ENCODE measurements at regions not wholly inside any gene's neighbourhood (a gene's known extent, or its start where the extent isn't known, plus 50 kb on each side); places are given as distances from the start of the nearest gene placed in this dataset.

- no peaks in the 10 kb centered on the region for H3K36me3 Mint-ChIP-seq
- H3K4me1 Mint-ChIP-seq (ENCODE audit: low read depth in 2 of 2): no peaks in the 10 kb centered on the region
- DNase-seq (ENCODE audit: low spot score) (no peak), ATAC-seq (no peak)
- H3K27ac Mint-ChIP-seq: no peak overlapping the region
- no peaks in the 10 kb centered on the region for H3K9me3 Mint-ChIP-seq
- no peaks in the 10 kb centered on the region for H3K27me3 Mint-ChIP-seq
- H3K4me3 Mint-ChIP-seq: no peak overlapping the region
Measured at GRCh38 chr20:39638731-39639130, 676.6 kb downstream of the DHX35 start.

GRCh38 chr20:39633689-39634088 lies 671.5 kb downstream of the DHX35 start:
- Mint-ChIP-seq H3K4me3 (no peak overlapping the region), H3K27ac (no peak overlapping the region), H3K9me3 (no peaks in the 10 kb centered on the region), H3K36me3 (no peaks in the 10 kb centered on the region), H3K4me1 (ENCODE audit: low read depth in 2 of 2) (no peaks in the 10 kb centered on the region), H3K27me3 (no peaks in the 10 kb centered on the region)
- ATAC-seq (no peak), DNase-seq (ENCODE audit: low spot score) (no peak)

- no peak for ATAC-seq
- H3K4me3 Mint-ChIP-seq: no peak overlapping the region
- H3K4me1 Mint-ChIP-seq (ENCODE audit: low read depth in 2 of 2): no peaks in the 10 kb centered on the region
Measured at GRCh38 chr20:39632757-39633156, 670.6 kb downstream of the DHX35 start.

GRCh38 chr20:39632176-39632575 lies 670.0 kb downstream of the DHX35 start:
- no peak for ATAC-seq
- Mint-ChIP-seq H3K36me3 (no peaks in the 10 kb centered on the region), H3K27ac (no peak overlapping the region), H3K27me3 (no peaks in the 10 kb centered on the region), H3K4me1 (ENCODE audit: low read depth in 2 of 2) (no peaks in the 10 kb centered on the region), H3K9me3 (no peaks in the 10 kb centered on the region), H3K4me3 (no peak overlapping the region)
- no peak for DNase-seq (ENCODE audit: low spot score)

More at GRCh38 chr20:39632757-39633156, 670.6 kb downstream of the DHX35 start:
- no peaks in the 10 kb centered on the region for H3K36me3 Mint-ChIP-seq
- no peak overlapping the region for H3K27ac Mint-ChIP-seq
- H3K9me3 Mint-ChIP-seq: no peaks in the 10 kb centered on the region
- no peak for DNase-seq (ENCODE audit: low spot score)
- H3K27me3 Mint-ChIP-seq: no peaks in the 10 kb centered on the region

- Mint-ChIP-seq H3K36me3 (no peaks in the 10 kb centered on the region), H3K27me3 (no peaks in the 10 kb centered on the region), H3K27ac (no peak overlapping the region), H3K9me3 (no peaks in the 10 kb centered on the region), H3K4me1 (ENCODE audit: low read depth in 2 of 2) (no peaks in the 10 kb centered on the region), H3K4me3 (no peak overlapping the region)
- DNase-seq (ENCODE audit: low spot score) (no peak), ATAC-seq (no peak)
Measured at GRCh38 chr20:39631557-39631956, 669.4 kb downstream of the DHX35 start.

- H3K4me3 Mint-ChIP-seq: no peak overlapping the region
- no peaks in the 10 kb centered on the region for H3K9me3 Mint-ChIP-seq
Measured at GRCh38 chr20:39630215-39630908, 668.2 kb downstream of the DHX35 start.

GRCh38 chr20:39627765-39628164 lies 665.6 kb downstream of the DHX35 start:
- DNase-seq (ENCODE audit: low spot score) (no peak), ATAC-seq (no peak)
- no peaks in the 10 kb centered on the region for H3K4me1 Mint-ChIP-seq (ENCODE audit: low read depth in 2 of 2)
- no peaks in the 10 kb centered on the region for H3K9me3 Mint-ChIP-seq
- no peaks in the 10 kb centered on the region for H3K27me3 Mint-ChIP-seq
- no peak overlapping the region for H3K27ac Mint-ChIP-seq
- no peak overlapping the region for H3K4me3 Mint-ChIP-seq
- H3K36me3 Mint-ChIP-seq: no peaks in the 10 kb centered on the region

More at GRCh38 chr20:39630215-39630908, 668.2 kb downstream of the DHX35 start:
- Mint-ChIP-seq H3K4me1 (ENCODE audit: low read depth in 2 of 2) (no peaks in the 10 kb centered on the region), H3K27me3 (no peaks in the 10 kb centered on the region), H3K27ac (no peak overlapping the region), H3K36me3 (no peaks in the 10 kb centered on the region)
- ATAC-seq (no peak), DNase-seq (ENCODE audit: low spot score) (no peak)

- ATAC-seq (no peak), DNase-seq (ENCODE audit: low spot score) (no peak)
- Mint-ChIP-seq H3K9me3 (no peaks in the 10 kb centered on the region), H3K27me3 (no peaks in the 10 kb centered on the region), H3K4me1 (ENCODE audit: low read depth in 2 of 2) (no peaks in the 10 kb centered on the region), H3K4me3 (no peak overlapping the region), H3K36me3 (no peaks in the 10 kb centered on the region), H3K27ac (no peak overlapping the region)
Measured at GRCh38 chr20:39624316-39624715, 662.2 kb downstream of the DHX35 start.

GRCh38 chr20:39623584-39624234 lies 661.6 kb downstream of the DHX35 start:
- Mint-ChIP-seq H3K27ac (no peak overlapping the region), H3K4me1 (ENCODE audit: low read depth in 2 of 2) (no peaks in the 10 kb centered on the region), H3K27me3 (no peaks in the 10 kb centered on the region), H3K9me3 (no peaks in the 10 kb centered on the region), H3K4me3 (no peak overlapping the region), H3K36me3 (no peaks in the 10 kb centered on the region)
- no peak for DNase-seq (ENCODE audit: low spot score)
- no peak for ATAC-seq

GRCh38 chr20:39619271-39619785 lies 657.2 kb downstream of the DHX35 start:
- Mint-ChIP-seq H3K27me3 (no peaks in the 10 kb centered on the region), H3K4me3 (no peak overlapping the region), H3K27ac (no peak overlapping the region), H3K36me3 (no peaks in the 10 kb centered on the region), H3K9me3 (peaks cover 4% of the 10 kb centered on the region), H3K4me1 (ENCODE audit: low read depth in 2 of 2) (no peaks in the 10 kb centered on the region)
- no peak for ATAC-seq
- DNase-seq (ENCODE audit: low spot score): no peak

GRCh38 chr20:39611901-39612300 lies 649.8 kb downstream of the DHX35 start:
- Mint-ChIP-seq H3K4me1 (ENCODE audit: low read depth in 2 of 2) (no peaks in the 10 kb centered on the region), H3K27ac (no peak overlapping the region), H3K4me3 (no peak overlapping the region), H3K36me3 (no peaks in the 10 kb centered on the region), H3K9me3 (peaks cover 15% of the 10 kb centered on the region), H3K27me3 (no peaks in the 10 kb centered on the region)
- ATAC-seq: no peak
- no peak for DNase-seq (ENCODE audit: low spot score)

GRCh38 chr20:39607141-39607540 lies 645.0 kb downstream of the DHX35 start:
- H3K36me3 Mint-ChIP-seq: no peaks in the 10 kb centered on the region
- no peak overlapping the region for H3K27ac Mint-ChIP-seq
- DNase-seq (ENCODE audit: low spot score) (no peak), ATAC-seq (no peak)
- H3K9me3 Mint-ChIP-seq: peaks cover 9% of the 10 kb centered on the region
- H3K4me3 Mint-ChIP-seq: no peak overlapping the region
- no peaks in the 10 kb centered on the region for H3K27me3 Mint-ChIP-seq
- no peaks in the 10 kb centered on the region for H3K4me1 Mint-ChIP-seq (ENCODE audit: low read depth in 2 of 2)

- ATAC-seq (no peak), DNase-seq (ENCODE audit: low spot score) (no peak)
- Mint-ChIP-seq H3K27me3 (no peaks in the 10 kb centered on the region), H3K4me1 (ENCODE audit: low read depth in 2 of 2) (no peaks in the 10 kb centered on the region), H3K27ac (no peak overlapping the region), H3K9me3 (peaks cover 9% of the 10 kb centered on the region), H3K4me3 (no peak overlapping the region), H3K36me3 (no peaks in the 10 kb centered on the region)
Measured at GRCh38 chr20:39605908-39606307, 643.8 kb downstream of the DHX35 start.

GRCh38 chr20:39605361-39605760 lies 643.2 kb downstream of the DHX35 start:
- no peaks in the 10 kb centered on the region for H3K36me3 Mint-ChIP-seq
- no peak overlapping the region for H3K4me3 Mint-ChIP-seq
- H3K27ac Mint-ChIP-seq: no peak overlapping the region
- ATAC-seq (no peak), DNase-seq (ENCODE audit: low spot score) (no peak)
- H3K4me1 Mint-ChIP-seq (ENCODE audit: low read depth in 2 of 2): no peaks in the 10 kb centered on the region
- peaks cover 7% of the 10 kb centered on the region for H3K9me3 Mint-ChIP-seq
- peaks cover 0 to 1% of the 10 kb centered on the region in 2 donors for H3K27me3 Mint-ChIP-seq

All from natural killer cell treated with Interleukin-12 subunit alpha and Interleukin-12 subunit beta and Interleukin-15 and Interleukin-18, amount 100 ng/mL, for 72 hours (primary cell).